GM12878 (cell line): ENCODE measurements at regions not wholly inside any gene's neighbourhood (a gene's known extent, or its start where the extent isn't known, plus 50 kb on each side); places are given as distances from the start of the nearest gene placed in this dataset.

Experiments
- ATAC-seq: fragments of 200-7000 bp; cut with Tn5 transposase; 3 replicates; pipeline ENCODE4 v1.9.1; 2020; ENCODE audit warnings: mild to moderate bottlenecking, moderate library complexity
- BruUV-seq: library from RNA; stranded (reverse); fragments of 400-500 nt; replicated peaks from 2 replicates; lab custom pipeline; 2021; lab: Mats Ljungman, UMichigan
- CTCF ChIA-PET: fragments of 300-600 bp; sonication (Branson Sonifier 250); formaldehyde crosslinking; extraction: SDS; loops from one replicate; lab custom pipeline; 2021; ENCODE audit warnings: inconsistent platforms; lab: Yijun Ruan, JAX
- POLR2A ChIA-PET: fragments of 350-600 bp; formaldehyde crosslinking; extraction: SDS; loops from one replicate; lab custom pipeline; 2021; ENCODE audit warnings: inconsistent platforms; lab: Charles Lee
- RAD21 ChIA-PET: fragments of 300-600 bp; sonication (Branson Sonifier 250); formaldehyde crosslinking; loops from one replicate; lab custom pipeline; 2023; ENCODE audit warnings: antibody characterized with exemption; ENCODE audit not compliant: unreplicated experiment; lab: Charles Lee
- SMC1A ChIA-PET: fragments of 300-600 bp; sonication (Branson Sonifier 250); formaldehyde crosslinking; loops from one replicate; lab custom pipeline; 2023; ENCODE audit not compliant: unreplicated experiment, uncharacterized antibody; lab: Charles Lee
- DNase-seq: peaks from one replicate; pipeline ENCODE4 v3.0.0-alpha.2; 2011; ENCODE audit warnings: low read depth, low spot score
- FAIRE-seq: peaks from 3 replicates; lab custom pipeline; 2011; peaks lifted over from hg19 to GRCh38; lab: Jason Lieb, UNC
- H2AFZ ChIP-seq: 2 replicates; pipeline ENCODE4 v1.6.0; 2011; ENCODE audit warnings: low read depth, low read length, control low read depth; ENCODE audit not compliant: control insufficient read depth
- H3K27ac ChIP-seq: 2 replicates; pipeline ENCODE4 v1.5.1; 2011; ENCODE audit warnings: control low read depth; ENCODE audit not compliant: control insufficient read depth, insufficient read depth
- H3K27me3 ChIP-seq, 2 experiments: replicated peaks in 1 of 2; 2 replicates each; pipeline versions ENCODE4 v1.6.0 to v1.6.1; 2011; ENCODE audit warnings: low read length in 1 of 2; ENCODE audit not compliant: control insufficient read depth in 2 of 2, insufficient read depth in 2 of 2
- H3K36me3 ChIP-seq, 2 experiments: 2 replicates each; pipeline ENCODE4 v1.5.1; 2011; ENCODE audit warnings: low read length in 1 of 2; ENCODE audit not compliant: control insufficient read depth in 2 of 2, insufficient read depth in 2 of 2
- H3K4me1 ChIP-seq: 2 replicates; pipeline ENCODE4 v1.6.1; 2011; ENCODE audit warnings: mild to moderate bottlenecking, low read length, moderate library complexity, mixed read lengths; ENCODE audit not compliant: control insufficient read depth, insufficient read depth
- H3K4me2 ChIP-seq: 2 replicates; pipeline ENCODE4 v1.6.0; 2011; ENCODE audit warnings: control low read depth; ENCODE audit not compliant: control insufficient read depth, insufficient read depth
- H3K4me3 ChIP-seq: fragments of 200-600 bp; sonication (generic); 2 replicates; pipeline ENCODE4 v1.5.1; 2016
- H3K79me2 ChIP-seq: 2 replicates; pipeline ENCODE4 v1.6.0; 2011; ENCODE audit warnings: low read length; ENCODE audit not compliant: control insufficient read depth, insufficient read depth
- H3K9ac ChIP-seq: 2 replicates; pipeline ENCODE4 v1.8.0; 2011; ENCODE audit warnings: low read length, control low read depth, mixed read lengths; ENCODE audit not compliant: control insufficient read depth, insufficient read depth
- H3K9me3 ChIP-seq: replicated peaks from 3 replicates; pipeline ENCODE4 v1.5.1; 2011; ENCODE audit warnings: mild to moderate bottlenecking, low read length; ENCODE audit not compliant: control insufficient read depth, insufficient read depth
- H4K20me1 ChIP-seq: 2 replicates; pipeline ENCODE4 v1.6.0; 2011; ENCODE audit not compliant: control insufficient read depth, insufficient read depth
- GATAD2B ChIP-seq: fragments of 450-650 bp; conservative IDR thresholded peaks from 2 replicates; pipeline ENCODE4 v1.6.1; 2017; ENCODE audit warnings: low read depth, mild to moderate bottlenecking, moderate library complexity
- NR2F1 ChIP-seq: fragments of 450-650 bp; conservative IDR thresholded peaks from 2 replicates; pipeline ENCODE4 v1.6.1; 2017; ENCODE audit warnings: mild to moderate bottlenecking
- SMC3 ChIP-seq: IDR thresholded peaks from 2 replicates; pipeline ENCODE4 v1.6.1; 2011; ENCODE audit warnings: low read length, improper control_type of control experiment, borderline replicate concordance
- ZBED1 ChIP-seq: IDR thresholded peaks from 2 replicates; pipeline ENCODE4 v1.6.1; 2016; ENCODE audit warnings: borderline replicate concordance
- ZNF592 ChIP-seq: fragments of 450-650 bp; IDR thresholded peaks from 2 replicates; pipeline ENCODE4 v1.6.1; 2017; ENCODE audit warnings: mild to moderate bottlenecking, moderate library complexity
- WGBS: methylation state at CpG from one replicate; pipeline ENCODE4 v1.1.6; 2016; ENCODE audit warnings: low lambda C conversion rate; ENCODE audit not compliant: insufficient replicate concordance, insufficient coverage; ENCODE audit errors: missing lambda C conversion rate; 5-methylcytosine and 5-hydroxymethylcytosine counted together
- in situ Hi-C: fragments of 300-500 bp; cut with MboI; formaldehyde crosslinking; loops from 9 replicates; pipeline ENCODE4 v1.14.3; 2018; ENCODE audit warnings: mixed read lengths
- intact Hi-C: fragments of 100-400 bp; cut with micrococcal nuclease; formaldehyde crosslinking; loops from one replicate; pipeline ENCODE4 v1.14.2; 2022; ENCODE audit not compliant: unreplicated experiment
- TF ChIP-seq, protein P1 (sequence below): fragments of 450-650 bp; IDR thresholded peaks from 2 replicates; pipeline ENCODE4 v1.6.1; 2014; ENCODE audit warnings: mild to moderate bottlenecking
- TF ChIP-seq, protein P2 (sequence below): fragments of 150-350 bp; IDR thresholded peaks from 2 replicates; pipeline ENCODE4 v1.6.1; 2014; ENCODE audit warnings: mild to moderate bottlenecking, low read depth, low read length
- TF ChIP-seq, protein P3 (sequence below): IDR thresholded peaks from 2 replicates; pipeline ENCODE4 v1.6.1; 2012; ENCODE audit warnings: low read depth, low read length, improper control_type of control experiment
- TF ChIP-seq, protein P4 (sequence below): fragments of 450-650 bp; IDR thresholded peaks from 2 replicates; pipeline ENCODE4 v1.6.1; 2016; ENCODE audit warnings: mild to moderate bottlenecking

DNA sequence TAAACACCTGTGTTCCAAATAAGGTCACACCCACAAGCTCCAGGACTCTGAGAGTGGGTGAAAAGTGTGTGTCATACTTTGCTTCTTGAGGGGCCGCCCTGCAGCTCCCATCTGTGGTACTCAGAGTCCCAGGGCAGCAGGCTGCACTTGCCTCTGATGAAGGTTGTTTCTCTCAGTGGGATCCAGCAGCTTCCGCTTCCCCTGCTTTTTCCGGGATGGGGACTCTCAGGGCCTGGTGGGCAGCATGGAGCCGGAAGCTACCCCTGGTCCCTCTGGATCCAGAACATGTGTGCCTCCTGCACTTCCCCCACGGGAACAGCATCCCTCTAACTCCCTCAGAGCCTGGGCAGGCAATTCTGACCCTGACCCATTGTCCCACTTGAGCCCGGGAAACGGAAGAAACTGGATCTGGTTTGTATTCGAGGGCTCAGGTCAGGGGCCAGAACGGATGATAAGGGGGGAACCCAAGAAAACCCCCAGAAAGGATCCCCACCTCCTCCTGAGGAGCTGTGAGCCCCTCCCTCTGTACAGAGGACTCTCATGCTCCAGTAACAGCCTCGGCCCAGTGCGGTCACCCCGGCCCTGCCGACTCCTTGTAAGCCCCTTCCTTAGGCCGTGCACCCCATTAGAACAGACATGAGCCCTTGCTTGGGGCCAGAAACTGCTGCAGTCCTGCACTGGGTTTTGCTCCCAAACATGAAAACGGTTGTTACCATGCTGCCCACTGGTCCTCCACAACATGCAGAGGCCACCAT, 189.5 kb upstream of the C1orf174 start (continued):
- TF ChIP-seq, protein P1, sequence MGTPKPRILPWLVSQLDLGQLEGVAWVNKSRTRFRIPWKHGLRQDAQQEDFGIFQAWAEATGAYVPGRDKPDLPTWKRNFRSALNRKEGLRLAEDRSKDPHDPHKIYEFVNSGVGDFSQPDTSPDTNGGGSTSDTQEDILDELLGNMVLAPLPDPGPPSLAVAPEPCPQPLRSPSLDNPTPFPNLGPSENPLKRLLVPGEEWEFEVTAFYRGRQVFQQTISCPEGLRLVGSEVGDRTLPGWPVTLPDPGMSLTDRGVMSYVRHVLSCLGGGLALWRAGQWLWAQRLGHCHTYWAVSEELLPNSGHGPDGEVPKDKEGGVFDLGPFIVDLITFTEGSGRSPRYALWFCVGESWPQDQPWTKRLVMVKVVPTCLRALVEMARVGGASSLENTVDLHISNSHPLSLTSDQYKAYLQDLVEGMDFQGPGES = no peak

DNA sequence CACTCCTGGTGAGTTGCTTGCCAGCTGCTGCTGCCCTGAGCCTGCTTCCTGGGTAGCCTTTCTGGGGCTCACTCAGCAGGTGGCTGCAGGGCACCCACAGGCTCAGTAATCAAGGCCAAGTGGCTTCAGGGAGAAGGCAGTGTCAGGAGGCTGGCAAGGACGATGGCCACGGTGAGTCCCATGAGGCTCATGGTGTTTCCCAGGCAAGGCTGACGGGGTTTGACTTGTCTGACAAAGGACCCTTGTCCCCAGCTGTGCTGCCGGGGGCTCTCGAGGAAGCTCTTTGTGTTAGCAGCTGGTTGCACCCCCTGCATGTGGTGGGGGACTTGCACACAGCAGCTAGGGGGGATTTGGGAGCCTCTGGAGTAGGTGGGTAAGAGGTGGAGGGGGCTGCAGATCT, 190.5 kb upstream of the C1orf174 start:
- ChIA-PET POLR2A (no interaction called here), RAD21 (no interaction called here), CTCF (no interaction called here)

More for the DNA sequence above, 190.5 kb upstream of the C1orf174 start:
- SMC1A ChIA-PET = no interaction called here
- ATAC-seq (no peak), DNase-seq (no peak), FAIRE-seq (no peak)
- peaks cover 1% of the 10 kb centered on the region; the same call in 2 of the 3 replicates for H3K9me3 ChIP-seq
- intact Hi-C loops = no loop called here
- no peaks in the 10 kb centered on the region for H4K20me1 ChIP-seq
- no peaks in the 10 kb centered on the region for H3K4me1 ChIP-seq
- no peaks in the 10 kb centered on the region for H3K79me2 ChIP-seq
- H3K27me3 ChIP-seq = no peaks in the 10 kb centered on the region
- no peaks in the 10 kb centered on the region for H3K36me3 ChIP-seq
- H3K4me2 ChIP-seq = no peak overlapping the region
- no peak overlapping the region for H3K27ac ChIP-seq
- TF ChIP-seq, protein P2, sequence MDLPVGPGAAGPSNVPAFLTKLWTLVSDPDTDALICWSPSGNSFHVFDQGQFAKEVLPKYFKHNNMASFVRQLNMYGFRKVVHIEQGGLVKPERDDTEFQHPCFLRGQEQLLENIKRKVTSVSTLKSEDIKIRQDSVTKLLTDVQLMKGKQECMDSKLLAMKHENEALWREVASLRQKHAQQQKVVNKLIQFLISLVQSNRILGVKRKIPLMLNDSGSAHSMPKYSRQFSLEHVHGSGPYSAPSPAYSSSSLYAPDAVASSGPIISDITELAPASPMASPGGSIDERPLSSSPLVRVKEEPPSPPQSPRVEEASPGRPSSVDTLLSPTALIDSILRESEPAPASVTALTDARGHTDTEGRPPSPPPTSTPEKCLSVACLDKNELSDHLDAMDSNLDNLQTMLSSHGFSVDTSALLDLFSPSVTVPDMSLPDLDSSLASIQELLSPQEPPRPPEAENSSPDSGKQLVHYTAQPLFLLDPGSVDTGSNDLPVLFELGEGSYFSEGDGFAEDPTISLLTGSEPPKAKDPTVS = no peak
- no peak for TF ChIP-seq ZBED1
- TF ChIP-seq SMC3 = no peak
- TF ChIP-seq NR2F1 = no peak
- TF ChIP-seq GATAD2B = no peak
- TF ChIP-seq, protein P3, sequence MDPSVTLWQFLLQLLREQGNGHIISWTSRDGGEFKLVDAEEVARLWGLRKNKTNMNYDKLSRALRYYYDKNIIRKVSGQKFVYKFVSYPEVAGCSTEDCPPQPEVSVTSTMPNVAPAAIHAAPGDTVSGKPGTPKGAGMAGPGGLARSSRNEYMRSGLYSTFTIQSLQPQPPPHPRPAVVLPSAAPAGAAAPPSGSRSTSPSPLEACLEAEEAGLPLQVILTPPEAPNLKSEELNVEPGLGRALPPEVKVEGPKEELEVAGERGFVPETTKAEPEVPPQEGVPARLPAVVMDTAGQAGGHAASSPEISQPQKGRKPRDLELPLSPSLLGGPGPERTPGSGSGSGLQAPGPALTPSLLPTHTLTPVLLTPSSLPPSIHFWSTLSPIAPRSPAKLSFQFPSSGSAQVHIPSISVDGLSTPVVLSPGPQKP = no peak
- TF ChIP-seq ZNF592 = no peak
- TF ChIP-seq, protein P4, sequence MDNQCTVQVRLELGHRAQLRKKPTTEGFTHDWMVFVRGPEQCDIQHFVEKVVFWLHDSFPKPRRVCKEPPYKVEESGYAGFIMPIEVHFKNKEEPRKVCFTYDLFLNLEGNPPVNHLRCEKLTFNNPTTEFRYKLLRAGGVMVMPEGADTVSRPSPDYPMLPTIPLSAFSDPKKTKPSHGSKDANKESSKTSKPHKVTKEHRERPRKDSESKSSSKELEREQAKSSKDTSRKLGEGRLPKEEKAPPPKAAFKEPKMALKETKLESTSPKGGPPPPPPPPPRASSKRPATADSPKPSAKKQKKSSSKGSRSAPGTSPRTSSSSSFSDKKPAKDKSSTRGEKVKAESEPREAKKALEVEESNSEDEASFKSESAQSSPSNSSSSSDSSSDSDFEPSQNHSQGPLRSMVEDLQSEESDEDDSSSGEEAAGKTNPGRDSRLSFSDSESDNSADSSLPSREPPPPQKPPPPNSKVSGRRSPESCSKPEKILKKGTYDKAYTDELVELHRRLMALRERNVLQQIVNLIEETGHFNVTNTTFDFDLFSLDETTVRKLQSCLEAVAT = no peak
- in situ Hi-C loops = no loop called here
- WGBS = 16% methylated on average over 5 of the region's 5 CpGs
- no peak overlapping the region for H3K4me3 ChIP-seq
- no peak overlapping the region for H2AFZ ChIP-seq
- no TSS peak for BruUV-seq
- H3K9ac ChIP-seq = no peak overlapping the region
